ENCODE measurements at regions not wholly inside any gene's neighbourhood (a gene's known extent, or its start where the extent isn't known, plus 50 kb on each side); places are given as distances from the start of the nearest gene placed in this dataset.

DNA sequence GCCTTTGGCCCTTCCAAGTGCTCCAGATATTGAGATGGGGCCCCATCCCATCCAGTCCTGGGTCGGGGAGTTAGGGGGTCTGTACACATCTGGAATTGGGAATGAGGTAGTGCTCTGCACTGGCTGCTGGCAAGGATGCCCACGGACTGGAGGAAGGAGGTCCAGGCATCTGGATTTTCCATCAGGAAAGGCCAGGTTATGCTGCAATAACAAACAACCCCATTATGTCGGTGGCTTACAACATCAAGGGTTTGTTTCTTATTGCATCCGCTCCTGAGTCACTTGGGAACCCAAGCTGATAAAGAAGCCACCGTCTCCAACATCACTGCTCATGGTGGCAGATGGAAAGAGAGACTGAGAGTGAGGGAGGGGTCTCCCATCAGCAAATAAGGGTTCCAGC, 229.9 kb downstream of the TFCP2L1 start:
- no peak for TF ChIP-seq POLR2A (IDR thresholded peaks at IDR 0.05)
- TF ChIP-seq POLR2AphosphoS5 (IDR thresholded peaks at IDR 0.05) = no peak
- TF ChIP-seq EP300 (IDR thresholded peaks at IDR 0.05) = no peak
- TF ChIP-seq, protein P1, sequence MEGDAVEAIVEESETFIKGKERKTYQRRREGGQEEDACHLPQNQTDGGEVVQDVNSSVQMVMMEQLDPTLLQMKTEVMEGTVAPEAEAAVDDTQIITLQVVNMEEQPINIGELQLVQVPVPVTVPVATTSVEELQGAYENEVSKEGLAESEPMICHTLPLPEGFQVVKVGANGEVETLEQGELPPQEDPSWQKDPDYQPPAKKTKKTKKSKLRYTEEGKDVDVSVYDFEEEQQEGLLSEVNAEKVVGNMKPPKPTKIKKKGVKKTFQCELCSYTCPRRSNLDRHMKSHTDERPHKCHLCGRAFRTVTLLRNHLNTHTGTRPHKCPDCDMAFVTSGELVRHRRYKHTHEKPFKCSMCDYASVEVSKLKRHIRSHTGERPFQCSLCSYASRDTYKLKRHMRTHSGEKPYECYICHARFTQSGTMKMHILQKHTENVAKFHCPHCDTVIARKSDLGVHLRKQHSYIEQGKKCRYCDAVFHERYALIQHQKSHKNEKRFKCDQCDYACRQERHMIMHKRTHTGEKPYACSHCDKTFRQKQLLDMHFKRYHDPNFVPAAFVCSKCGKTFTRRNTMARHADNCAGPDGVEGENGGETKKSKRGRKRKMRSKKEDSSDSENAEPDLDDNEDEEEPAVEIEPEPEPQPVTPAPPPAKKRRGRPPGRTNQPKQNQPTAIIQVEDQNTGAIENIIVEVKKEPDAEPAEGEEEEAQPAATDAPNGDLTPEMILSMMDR (IDR thresholded peaks at IDR 0.05) = no peak
- no peak overlapping the region for H3K27ac ChIP-seq
- intact Hi-C loops (cut with DNase I; ENCODE audit: low total_unique reads) = no loop called here
- H3K36me3 ChIP-seq = no peaks in the 10 kb centered on the region
- H3K9me3 ChIP-seq = no peaks in the 10 kb centered on the region
- no peak overlapping the region for H3K4me3 ChIP-seq
- no peak for DNase-seq
- WGBS, 5 donors = 88 to 93% (median 90%) methylated on average over 5 of the region's 5 CpGs
- H3K4me1 ChIP-seq = peaks cover 0 to 5% (median 0%) of the 10 kb centered on the region in 4 donors
- H3K27me3 ChIP-seq = peaks cover 0 to 5% (median 0%) of the 10 kb centered on the region in 3 donors

DNA sequence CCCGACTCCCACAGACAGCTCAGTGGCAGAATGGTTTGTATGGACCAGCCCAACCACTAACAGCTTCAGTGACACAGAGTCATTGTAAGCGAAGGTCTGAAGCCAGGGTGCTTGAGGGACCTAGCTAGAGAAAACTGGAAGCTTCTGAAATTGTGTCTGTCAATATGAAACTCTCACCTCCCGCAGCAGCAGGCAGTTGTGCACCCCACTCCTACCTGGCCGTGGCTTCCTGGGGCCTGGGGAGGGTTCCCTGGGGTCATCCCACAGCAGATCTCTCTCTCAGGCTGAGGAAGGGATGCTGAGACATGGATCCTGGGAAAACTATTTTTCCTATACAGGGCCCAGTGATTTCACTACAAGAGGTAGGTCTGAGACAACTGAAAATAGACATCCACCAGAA, 229.5 kb downstream of the TFCP2L1 start:
- WGBS, 5 donors = 76 to 90% (median 81%) methylated on average over 4 of the region's 4 CpGs
- no peak overlapping the region for H3K4me3 ChIP-seq
- H3K36me3 ChIP-seq = no peaks in the 10 kb centered on the region

DNA sequence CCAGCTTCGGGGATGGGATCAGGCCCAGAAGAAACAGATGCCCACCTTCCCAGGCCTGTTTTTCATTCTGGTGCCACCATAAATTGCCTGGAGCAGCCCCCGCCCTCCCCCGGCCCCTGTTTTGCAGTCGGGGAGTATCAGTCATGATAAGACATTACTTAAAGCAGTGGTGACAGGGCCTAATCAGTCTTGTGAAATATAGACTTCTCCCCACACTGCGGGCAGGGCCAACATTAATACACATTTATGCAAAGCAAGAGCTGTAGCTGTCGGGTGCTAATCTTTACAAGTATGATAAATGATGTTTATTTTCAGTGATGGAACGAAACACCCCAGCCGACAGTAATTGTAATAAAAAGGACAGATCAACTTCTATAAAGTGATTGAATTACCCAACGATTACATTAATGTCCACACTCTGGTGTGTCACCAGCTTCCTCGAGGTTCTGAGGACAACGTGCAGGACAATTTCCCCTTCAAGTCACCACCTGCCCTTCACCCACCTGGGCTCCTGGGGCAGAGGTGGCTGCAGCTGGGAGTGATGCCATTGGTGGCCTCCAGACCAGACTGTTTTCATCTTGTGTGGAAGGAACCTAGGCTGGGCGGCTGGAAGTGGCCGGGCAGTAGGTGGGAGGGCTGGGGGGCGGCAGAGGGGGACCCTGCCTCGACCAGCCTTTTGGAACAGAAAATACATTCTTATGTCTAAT, 226.0 kb downstream of the TFCP2L1 start:
- Histone ChIP-seq H3K27me3 (peaks cover 0 to 9% (median 0%) of the 10 kb centered on the region in 3 donors), H3K4me3 (no peak overlapping the region), H3K27ac (no peak overlapping the region), H3K9me3 (no peaks in the 10 kb centered on the region), H3K36me3 (no peaks in the 10 kb centered on the region), H3K4me1 (no peaks in the 10 kb centered on the region)
- intact Hi-C loops (cut with DNase I; ENCODE audit: low total_unique reads) = no loop called here
- peak in 1 of 2 donors; percentile 45 for DNase-seq
- TF ChIP-seq POLR2AphosphoS5 (IDR thresholded peaks at IDR 0.05) (no peak), EP300 (IDR thresholded peaks at IDR 0.05) (no peak), POLR2A (IDR thresholded peaks at IDR 0.05) (no peak)
- TF ChIP-seq, protein P1 (IDR thresholded peaks at IDR 0.05) = no peak
- 54 to 72% (median 67%) methylated on average over 15 of the region's 15 CpGs for WGBS, 5 donors

More for the DNA sequence above, 229.5 kb downstream of the TFCP2L1 start:
- Histone ChIP-seq H3K27ac (no peak overlapping the region), H3K9me3 (no peaks in the 10 kb centered on the region), H3K27me3 (peaks cover 0 to 5% (median 0%) of the 10 kb centered on the region in 3 donors), H3K4me1 (peaks cover 0 to 5% (median 0%) of the 10 kb centered on the region in 4 donors)
- intact Hi-C loops (cut with DNase I; ENCODE audit: low total_unique reads) = no loop called here
- TF ChIP-seq, protein P1 (IDR thresholded peaks at IDR 0.05) = no peak
- TF ChIP-seq EP300 (IDR thresholded peaks at IDR 0.05) = no peak
- no peak for TF ChIP-seq POLR2AphosphoS5 (IDR thresholded peaks at IDR 0.05)
- no peak for DNase-seq

DNA sequence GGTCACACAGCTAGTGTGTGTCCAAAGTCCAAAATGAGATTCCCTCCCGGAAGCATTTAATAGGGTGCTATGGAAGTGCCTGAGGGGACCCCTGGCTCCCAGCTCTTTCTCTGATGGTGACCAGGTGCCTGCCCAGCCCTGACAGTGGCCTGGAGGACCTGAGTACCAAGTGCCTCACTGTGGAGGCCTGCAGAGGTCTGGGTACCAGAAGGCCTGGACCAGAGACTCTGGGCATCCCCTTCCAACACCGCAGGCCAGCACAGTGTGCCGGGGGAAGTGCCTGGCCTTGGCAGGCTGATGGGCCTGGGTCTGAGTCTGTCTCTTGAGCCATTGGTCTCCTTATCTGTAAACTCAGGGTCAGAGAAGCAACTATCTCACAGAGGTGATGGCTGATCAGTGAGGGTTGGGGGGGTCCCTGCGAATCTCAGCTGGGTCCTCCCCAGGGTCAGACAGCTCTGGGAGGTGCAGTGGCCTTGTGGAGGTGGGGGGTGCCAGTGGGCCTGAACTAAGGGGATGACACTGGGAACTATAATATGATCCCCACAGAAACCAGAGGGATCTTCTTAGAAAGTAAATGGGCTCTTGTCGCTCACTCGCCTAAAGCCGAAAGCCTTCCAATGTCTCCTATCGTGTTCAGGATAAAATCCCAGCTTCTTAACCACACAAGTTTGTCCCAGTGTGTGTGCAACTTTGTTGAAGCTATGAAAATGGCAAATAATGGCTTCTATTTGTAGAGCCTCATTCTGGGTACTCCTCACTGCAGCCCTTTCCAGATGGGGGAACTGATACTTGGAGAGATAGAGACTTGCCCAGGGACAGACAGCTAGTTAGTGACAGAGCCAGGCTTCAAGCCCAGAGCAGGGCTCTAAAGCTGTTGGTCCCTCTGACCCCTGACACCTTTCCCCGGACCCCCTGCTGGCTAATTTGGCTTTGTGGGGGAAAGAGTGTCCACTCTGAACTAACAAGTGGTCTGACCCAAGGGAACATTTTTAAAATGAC, 225.1 kb downstream of the TFCP2L1 start:
- DNase-seq = no peak
- no peaks in the 10 kb centered on the region for H3K36me3 ChIP-seq
- intact Hi-C loops (cut with DNase I; ENCODE audit: low total_unique reads) = no loop called here
- peaks cover 0 to 19% (median 0%) of the 10 kb centered on the region in 3 donors for H3K27me3 ChIP-seq
- H3K27ac ChIP-seq = no peak overlapping the region
- no peaks in the 10 kb centered on the region for H3K9me3 ChIP-seq
- WGBS, 5 donors = 81 to 91% (median 89%) methylated on average over 7 to 9 of the region's 9 CpGs
- TF ChIP-seq, protein P1 (IDR thresholded peaks at IDR 0.05) = no peak
- no peak for TF ChIP-seq EP300 (IDR thresholded peaks at IDR 0.05)
- no peak for TF ChIP-seq POLR2AphosphoS5 (IDR thresholded peaks at IDR 0.05)
- TF ChIP-seq POLR2A (IDR thresholded peaks at IDR 0.05) = no peak
- no peak overlapping the region for H3K4me3 ChIP-seq
- H3K4me1 ChIP-seq = no peaks in the 10 kb centered on the region

Measured in stomach (tissue), 8 donors.